NB4 (cell line): ENCODE measurements at regions not wholly inside any gene's neighbourhood (a gene's known extent, or its start where the extent isn't known, plus 50 kb on each side); places are given as distances from the start of the nearest gene placed in this dataset.

Source experiments
- DNase-seq: peaks from one replicate; pipeline ENCODE4 v3.0.0; 2010; ENCODE audit warnings: low read depth
- H3K4me3 ChIP-seq: one replicate; pipeline ENCODE4 v1.5.1; 2011; ENCODE audit warnings: mild to moderate bottlenecking, low read depth, low read length, moderate library complexity
- CTCF ChIP-seq: IDR thresholded peaks from one replicate; pipeline ENCODE4 v1.5.1; 2012; ENCODE audit warnings: low read depth, low read length
- MAX ChIP-seq: IDR thresholded peaks from 2 replicates; pipeline ENCODE4 v1.6.1; 2011; ENCODE audit warnings: low read depth, low read length
- MYC ChIP-seq: IDR thresholded peaks from 2 replicates; pipeline ENCODE4 v1.6.1; 2011; ENCODE audit warnings: low read depth, low read length
- POLR2A ChIP-seq: IDR thresholded peaks from 2 replicates; pipeline ENCODE4 v1.6.1; 2011; ENCODE audit warnings: mild to moderate bottlenecking; ENCODE audit not compliant: insufficient read length; ENCODE audit errors: extremely low read depth

DNA sequence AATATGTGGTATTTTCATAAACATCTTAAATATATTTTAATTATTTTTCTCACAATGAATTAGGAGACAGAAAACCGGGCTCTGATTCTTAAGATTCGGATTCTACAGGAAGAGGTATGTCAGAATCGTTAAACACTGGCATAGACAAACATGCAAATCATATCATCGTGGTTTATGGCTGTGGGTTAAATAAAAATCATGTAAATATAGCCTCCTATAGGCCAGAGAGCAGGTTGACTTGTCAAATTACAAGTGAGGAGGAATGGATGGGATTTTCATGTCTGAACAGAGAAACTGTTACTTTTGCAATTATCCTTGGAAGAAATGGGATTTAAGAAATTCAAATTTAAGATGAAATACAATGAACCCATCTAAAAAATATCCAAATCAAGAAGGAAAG lies 74.9 kb upstream of the BCAT1 start:
- no peak for DNase-seq
- no peak overlapping the region for H3K4me3 ChIP-seq

GRCh38 chr12:25020621-25021243 lies 71.8 kb upstream of the BCAT1 start:
- TF ChIP-seq MYC: no peak
- no peak for TF ChIP-seq MAX
- TF ChIP-seq CTCF: no peak
- no peak for TF ChIP-seq POLR2A
- no peak overlapping the region for H3K4me3 ChIP-seq
- no peak for DNase-seq

More for the DNA sequence above, 74.9 kb upstream of the BCAT1 start:
- TF ChIP-seq POLR2A (no peak), CTCF (no peak), MYC (no peak), MAX (no peak)

- no peak for TF ChIP-seq MYC
- TF ChIP-seq CTCF: no peak
- TF ChIP-seq MAX: no peak
- TF ChIP-seq POLR2A: no peak
- H3K4me3 ChIP-seq: no peak overlapping the region
- no peak for DNase-seq
Observed at GRCh38 chr12:25018146-25018545, 69.2 kb upstream of the BCAT1 start.

GRCh38 chr12:25017336-25017735 lies 68.4 kb upstream of the BCAT1 start:
- no peak overlapping the region for H3K4me3 ChIP-seq
- DNase-seq: no peak
- TF ChIP-seq CTCF (no peak), POLR2A (no peak), MYC (no peak), MAX (no peak)

- no peak overlapping the region for H3K4me3 ChIP-seq
- no peak for DNase-seq
- TF ChIP-seq MAX: no peak
- no peak for TF ChIP-seq MYC
- TF ChIP-seq CTCF: no peak
- no peak for TF ChIP-seq POLR2A
Observed at GRCh38 chr12:25014961-25015360, 66.1 kb upstream of the BCAT1 start.

DNA sequence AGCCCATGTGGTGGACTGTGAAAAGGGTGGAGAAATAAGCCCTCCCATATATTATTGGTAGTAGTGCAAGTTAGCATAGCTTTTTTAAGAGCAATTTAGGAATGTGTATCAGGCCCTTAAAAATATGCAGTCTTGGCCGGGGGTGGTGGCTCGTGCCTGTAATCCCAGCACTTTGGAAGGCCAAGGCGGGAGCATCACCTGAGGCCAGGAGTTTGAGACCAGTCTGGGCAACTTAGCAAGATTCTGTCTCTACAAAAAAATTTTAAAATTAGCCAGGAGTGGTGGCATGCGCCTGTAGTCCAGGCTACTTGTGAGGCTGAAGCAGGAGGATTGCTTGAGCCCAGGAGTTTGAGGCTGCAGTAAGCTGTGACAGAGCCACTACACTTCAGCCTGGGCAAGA lies 64.2 kb upstream of the BCAT1 start:
- DNase-seq: no peak
- H3K4me3 ChIP-seq: no peak overlapping the region
- TF ChIP-seq CTCF (no peak), MYC (no peak), POLR2A (no peak), MAX (no peak)
